Occipital lobe (tissue), 1 donor: ENCODE measurements at regions not wholly inside any gene's neighbourhood (a gene's known extent, or its start where the extent isn't known, plus 50 kb on each side); places are given as distances from the start of the nearest gene placed in this dataset.
A peak's percentile ranks its signal among the peaks of the same experiment; 100 is the strongest.
"Not testable (repeated sequence)": the region's sequence is repeated elsewhere in the genome, so short reads cannot be mapped to it uniquely, and the experiment has no call there.

Experiments used
- DNase-seq: peaks from one replicate; lab custom pipeline; 2025; lab: John Stamatoyannopoulos, UW

DNA sequence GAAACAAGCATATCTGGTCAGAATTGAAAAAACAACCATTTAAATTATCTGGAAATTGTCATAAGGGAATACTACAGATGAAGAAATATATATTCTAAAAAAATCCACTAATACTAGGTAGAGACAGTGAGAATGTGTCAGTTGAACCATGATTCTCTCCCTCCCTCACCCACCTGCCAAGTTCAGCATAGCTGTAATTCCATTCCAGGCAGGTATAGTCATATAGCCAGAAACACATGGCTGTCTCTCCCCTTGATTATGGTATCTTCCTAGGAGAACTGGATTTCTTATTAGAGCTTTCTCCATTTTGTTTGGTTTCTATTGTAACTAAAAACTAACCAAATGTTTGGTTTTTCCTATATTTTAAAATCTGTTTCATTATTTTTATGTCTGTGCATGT, 509.2 kb downstream of the CDH10 start:
- DNase-seq, result no peak

GRCh38 chr5:24141046-24141445, 503.7 kb downstream of the CDH10 start:
- peak; percentile 59 for DNase-seq

GRCh38 chr5:24142341-24142740, 502.4 kb downstream of the CDH10 start:
- DNase-seq, result no peak

DNA sequence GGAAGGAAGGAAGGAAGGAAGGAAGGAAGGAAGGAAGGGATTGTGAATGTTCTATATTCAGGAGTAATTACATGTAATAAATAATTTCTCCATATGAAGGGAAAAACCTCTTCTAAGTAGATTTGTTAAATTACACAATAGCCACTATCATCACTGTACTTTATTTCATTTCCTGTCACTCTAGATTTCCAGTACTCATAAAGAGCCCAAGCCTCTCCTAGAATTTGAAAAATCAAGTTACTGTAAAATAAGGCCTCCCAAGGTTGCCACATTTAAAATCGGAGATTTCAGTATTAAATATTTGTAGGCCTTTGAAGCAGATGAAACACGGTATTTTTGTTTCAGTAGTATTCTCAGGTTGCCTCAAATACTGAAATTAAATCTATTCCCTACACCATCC, 499.0 kb downstream of the CDH10 start:
- DNase-seq, result no peak

DNA sequence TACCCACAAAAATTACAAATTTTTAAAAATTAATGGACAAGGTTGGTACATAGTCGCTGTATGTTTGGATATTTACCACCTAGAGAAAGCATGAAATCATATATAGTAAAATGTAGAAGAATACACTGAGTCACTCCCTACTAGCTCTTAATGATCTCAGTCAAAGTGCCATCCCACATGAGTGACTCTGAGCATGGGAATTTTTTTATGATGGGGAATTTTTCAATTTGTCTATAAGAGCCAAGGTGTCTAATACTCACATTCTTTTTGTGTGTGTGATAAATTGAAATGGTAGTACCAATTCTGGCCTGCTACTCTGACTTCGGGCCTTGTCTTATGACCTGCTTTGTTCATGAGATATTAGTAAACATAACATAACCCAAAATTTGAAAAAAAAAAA, 483.2 kb downstream of the CDH10 start:
- no peak for DNase-seq

DNA sequence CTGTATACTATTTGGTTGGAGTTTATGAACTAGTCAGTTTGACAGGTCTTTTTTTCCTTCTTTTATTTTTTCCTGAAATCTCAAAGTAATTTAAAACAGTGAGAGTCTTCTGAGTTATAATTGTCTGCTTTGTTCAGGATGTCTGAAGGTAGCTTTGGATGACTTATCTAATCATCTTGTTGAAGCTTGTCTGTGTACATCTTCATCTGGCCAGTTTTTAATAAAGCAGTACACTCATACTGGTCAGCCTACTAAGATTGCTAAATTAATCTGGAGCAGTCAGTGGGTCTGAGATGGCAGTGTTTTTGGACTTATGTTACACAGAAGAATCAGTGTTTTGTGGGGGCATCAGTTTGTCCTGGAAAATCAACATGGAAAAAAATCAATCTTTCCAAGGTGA, 482.4 kb downstream of the CDH10 start:
- DNase-seq, result no peak

DNA sequence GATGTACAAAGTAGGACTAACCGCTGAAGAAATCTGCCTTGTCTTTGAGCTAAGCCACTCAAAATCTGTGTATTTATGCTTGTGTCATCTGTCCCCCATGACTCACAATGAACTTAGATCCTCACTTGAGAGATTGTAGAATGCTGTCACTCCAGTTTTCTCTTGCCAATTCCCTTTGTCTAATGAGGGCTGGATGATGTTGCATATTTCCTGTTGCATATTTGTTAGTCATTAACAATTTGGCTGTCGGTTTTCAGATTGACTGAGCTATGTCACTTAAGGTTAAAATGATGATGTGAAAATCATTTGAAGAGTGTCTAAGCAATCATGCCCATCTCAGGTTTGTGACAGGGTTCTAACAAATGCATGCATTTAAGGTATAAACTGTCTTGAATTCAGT, 481.7 kb downstream of the CDH10 start:
- DNase-seq, result no peak

DNA sequence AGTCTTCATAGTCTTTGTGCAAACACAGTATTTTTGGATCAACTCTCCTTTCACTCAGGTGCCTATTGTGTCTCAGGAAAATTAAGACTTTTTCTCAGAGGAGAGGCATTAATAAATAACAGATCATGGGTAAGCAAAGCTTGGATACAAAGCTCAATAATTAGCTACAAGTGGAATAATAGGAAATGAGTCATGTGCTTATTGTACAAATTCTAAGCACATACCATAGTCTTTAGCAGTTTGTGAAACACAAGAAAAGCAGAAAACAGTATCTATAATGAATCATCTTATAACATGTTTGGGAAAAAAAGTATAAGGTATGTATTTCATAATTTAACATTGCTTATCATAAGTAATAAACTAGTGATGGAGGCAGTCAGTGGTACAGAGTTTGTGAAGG, 477.0 kb downstream of the CDH10 start:
- no peak for DNase-seq

DNA sequence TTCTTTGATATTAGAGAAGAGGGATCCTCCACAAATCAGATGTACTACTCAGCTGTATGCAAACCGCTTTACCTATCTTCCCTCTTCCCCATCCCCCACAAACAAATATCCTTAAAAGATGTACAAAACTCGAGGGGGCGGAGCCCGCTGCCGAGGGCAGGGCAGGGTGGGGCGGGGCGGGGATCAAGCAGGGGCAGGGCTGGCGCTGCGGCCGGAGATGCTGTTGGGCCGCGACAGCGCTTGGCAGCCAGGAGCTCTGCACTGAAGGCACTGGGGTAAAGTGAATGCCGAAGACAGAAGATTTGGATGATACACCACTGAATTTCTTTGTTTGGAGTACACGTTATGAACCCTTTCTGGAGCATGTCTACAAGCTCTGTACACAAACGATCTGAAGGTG, 474.8 kb downstream of the CDH10 start:
- DNase-seq, result no peak

GRCh38 chr5:24170930-24171329, 473.8 kb downstream of the CDH10 start:
- DNase-seq, result not testable (repeated sequence)

GRCh38 chr5:24177821-24178220, 467.0 kb downstream of the CDH10 start:
- no peak for DNase-seq

DNA sequence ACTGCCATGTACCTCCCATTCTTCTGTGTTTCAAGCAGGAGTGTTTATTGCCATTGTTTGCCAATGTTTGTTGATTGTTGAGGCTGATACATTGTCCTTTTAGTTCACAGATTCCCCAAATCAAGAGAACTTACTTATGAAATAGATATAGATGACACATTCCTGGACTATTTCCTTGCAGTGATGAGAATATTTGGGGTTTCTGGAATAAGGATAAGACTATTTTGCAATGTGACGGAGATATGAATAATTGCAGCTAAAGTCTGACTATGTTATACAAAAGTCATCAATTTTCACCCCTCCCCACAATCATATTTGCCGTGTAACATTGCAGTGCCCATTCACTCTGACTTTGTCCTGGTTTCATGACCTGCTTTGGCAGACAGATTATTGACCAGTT, 460.8 kb downstream of the CDH10 start:
- DNase-seq, result no peak

GRCh38 chr5:24188216-24188925, 456.4 kb downstream of the CDH10 start:
- DNase-seq, result no peak

GRCh38 chr5:24196789-24197188, 448.0 kb downstream of the CDH10 start:
- no peak for DNase-seq

GRCh38 chr5:24208686-24209106, 436.1 kb downstream of the CDH10 start:
- DNase-seq, result no peak

DNA sequence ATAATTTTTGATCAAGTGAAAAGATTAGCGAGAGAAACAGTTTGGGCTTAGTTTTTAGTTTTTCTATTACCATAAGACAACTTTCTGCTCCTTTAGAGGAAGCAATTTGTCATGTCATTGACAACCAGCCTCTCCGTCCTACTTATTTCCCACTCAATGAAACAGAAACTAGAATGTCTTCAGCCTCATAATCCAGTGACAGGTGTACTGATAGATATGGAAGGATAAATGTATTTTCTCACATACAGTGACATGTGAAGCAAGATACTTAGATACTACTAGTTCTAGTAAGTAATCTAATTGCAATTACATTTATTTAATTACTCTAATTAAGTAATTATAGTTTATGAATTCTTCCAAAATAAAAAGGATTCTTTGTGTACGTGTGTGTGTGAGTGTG, 429.7 kb downstream of the CDH10 start:
- no peak for DNase-seq

GRCh38 chr5:24222876-24223275, 421.9 kb downstream of the CDH10 start:
- no peak for DNase-seq

DNA sequence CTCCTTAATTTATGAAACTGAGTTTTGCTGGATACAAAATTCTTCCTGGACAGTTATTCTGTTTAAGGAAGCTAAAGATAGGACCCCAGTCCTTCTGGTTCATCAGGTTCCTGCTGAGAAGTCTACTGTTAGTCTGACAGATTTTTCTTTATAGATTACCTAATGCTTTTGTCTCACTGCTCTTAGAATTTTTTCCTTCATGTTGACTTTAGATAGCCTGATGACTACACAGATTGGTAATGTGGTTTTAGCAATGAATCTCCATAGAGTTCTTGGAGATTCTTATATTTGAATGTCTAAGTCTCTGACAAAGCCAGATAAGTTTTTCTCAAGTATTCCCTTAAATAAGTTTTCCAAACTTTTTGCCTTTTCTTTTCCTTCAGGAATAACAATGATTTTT, 419.7 kb downstream of the CDH10 start:
- DNase-seq, result no peak

GRCh38 chr5:24226479-24226878, 418.3 kb downstream of the CDH10 start:
- no peak for DNase-seq

DNA sequence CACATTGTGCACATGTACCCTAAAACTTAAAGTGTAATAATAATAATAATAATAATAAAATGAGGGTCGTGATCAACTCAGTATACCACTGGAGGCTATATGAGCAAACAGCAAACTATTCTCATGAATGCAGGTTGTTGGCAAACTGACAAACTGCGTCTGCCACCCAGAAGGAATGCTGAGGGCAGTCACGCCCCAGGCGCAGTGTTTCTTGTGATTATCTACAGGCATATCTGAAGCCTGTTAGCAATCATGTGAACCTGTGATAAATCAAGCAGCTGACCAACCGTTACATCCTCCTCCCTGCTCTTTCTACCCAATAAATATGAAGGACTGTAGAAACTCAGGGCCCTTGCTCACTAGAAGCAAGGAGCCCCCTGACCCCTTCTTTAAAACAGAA, 416.9 kb downstream of the CDH10 start:
- not testable (repeated sequence) for DNase-seq

- DNase-seq, result no peak
These were observed 412.7 kb downstream of the CDH10 start for GRCh38 chr5:24232041-24232440.

DNA sequence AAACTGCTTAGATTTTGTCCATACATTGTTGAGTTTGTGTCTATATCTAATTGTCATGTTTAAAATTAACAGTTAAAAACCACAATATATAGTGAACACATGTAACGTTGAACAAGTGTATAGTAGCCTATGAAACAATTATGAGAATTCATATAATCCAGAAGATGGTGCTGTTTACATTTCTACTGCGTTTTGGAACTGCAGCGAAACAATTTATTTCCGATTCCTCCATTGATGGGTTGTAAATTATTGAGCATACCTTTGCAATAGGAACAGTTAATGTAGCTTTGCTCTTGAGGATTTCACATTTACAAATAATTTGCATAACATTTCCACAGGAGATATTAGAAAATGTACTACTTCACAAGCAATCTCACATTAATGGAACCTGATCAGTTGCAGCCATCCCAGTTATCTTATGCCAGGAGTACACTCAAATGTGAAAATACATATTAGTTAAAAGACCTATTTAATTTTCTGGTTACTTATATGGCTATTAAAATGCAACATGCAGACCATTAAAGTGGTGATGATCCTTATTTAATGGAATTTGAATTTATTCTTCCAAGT, 411.8 kb downstream of the CDH10 start:
- DNase-seq, result no peak

- DNase-seq, result no peak
These were observed 408.8 kb downstream of the CDH10 start for GRCh38 chr5:24235946-24236345.

DNA sequence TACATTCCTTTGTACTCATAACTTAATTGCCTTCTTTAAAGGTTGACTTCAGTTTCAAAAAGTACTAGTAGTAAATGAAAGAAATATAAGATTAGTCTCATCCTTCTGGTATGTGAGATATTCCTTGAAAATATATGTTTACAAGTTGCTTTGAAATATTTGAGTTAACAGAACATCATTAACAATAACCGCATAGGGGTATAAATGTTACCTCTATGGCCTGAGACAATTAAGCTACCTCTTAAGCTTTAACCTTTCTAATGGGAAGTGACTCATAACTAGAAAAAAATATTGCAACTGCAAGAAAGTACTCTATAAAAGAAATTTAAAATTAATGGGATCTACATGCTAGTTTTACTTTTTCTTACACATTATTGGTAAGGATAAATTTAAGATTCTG, 399.0 kb downstream of the CDH10 start:
- no peak for DNase-seq
